A549 (cell line): ENCODE measurements at regions not wholly inside any gene's neighbourhood (a gene's known extent, or its start where the extent isn't known, plus 50 kb on each side); places are given as distances from the start of the nearest gene placed in this dataset.

Source experiments
- ATAC-seq, 2 experiments: fragments of 200-7000 bp in 1 of 2; fragments of >200 bp in 1 of 2; cut with Nextera tagmentation in 1 of 2; cut with Tn5 transposase in 1 of 2; 3 replicates each; pipeline versions ENCODE4 v1.8.0 to v1.9.1; 2018 to 2020; ENCODE audit warnings: mild to moderate bottlenecking in 1 of 2, moderate library complexity in 1 of 2
- CTCF ChIA-PET: fragments of 300-600 bp; sonication (Branson Sonifier 250); formaldehyde crosslinking; extraction: SDS; loops from one replicate; lab custom pipeline; 2021; ENCODE audit warnings: antibody characterized with exemption, inconsistent platforms; lab: Yijun Ruan, JAX
- POLR2A ChIA-PET: fragments of 350-600 bp; formaldehyde crosslinking; extraction: SDS; loops from one replicate; lab custom pipeline; 2021; ENCODE audit warnings: antibody characterized with exemption, inconsistent platforms; lab: Yijun Ruan, JAX
- DNase-seq, 2 experiments: peaks; one replicate each; pipeline versions ENCODE4 v3.0.0 to v3.0.0-alpha.2; 2011 to 2016; ENCODE audit warnings: low read depth in 1 of 2, low spot score in 1 of 2
- FAIRE-seq: peaks from 2 replicates; lab custom pipeline; 2011; peaks lifted over from hg19 to GRCh38; lab: Jason Lieb, UNC
- H3K27ac ChIP-seq, 2 experiments: fragments of >200 bp; sonication (Bioruptor Twin); formaldehyde crosslinking; 3 replicates each; pipeline ENCODE4 v1.5.1; 2016 to 2017
- H3K4me1 ChIP-seq: fragments of >200 bp; sonication (Bioruptor Twin); formaldehyde crosslinking; 3 replicates; pipeline ENCODE4 v1.6.1; 2016
- H3K4me2 ChIP-seq: fragments of >200 bp; sonication (Bioruptor Twin); formaldehyde crosslinking; 3 replicates; pipeline ENCODE4 v1.6.1; 2016
- H3K4me3 ChIP-seq: fragments of >200 bp; sonication (Bioruptor Twin); formaldehyde crosslinking; 3 replicates; pipeline ENCODE4 v1.5.1; 2016
- H3K9me3 ChIP-seq: fragments of >200 bp; sonication (Bioruptor Twin); formaldehyde crosslinking; 3 replicates; pipeline ENCODE4 v1.6.1; 2016
- ATOH8 ChIP-seq: fragments of 250-450 bp; sonication (Bioruptor Pico); IDR thresholded peaks from 2 replicates; pipeline ENCODE4 v1.5.0; 2020; ENCODE audit warnings: low read depth, mild to moderate bottlenecking, moderate library complexity
- EHMT2 ChIP-seq: fragments of 200-600 bp; sonication (generic); IDR thresholded peaks from 2 replicates; pipeline ENCODE4 v1.6.1; 2016; ENCODE audit warnings: antibody characterized with exemption, low read depth, mild to moderate bottlenecking, moderate library complexity
- ESRRA ChIP-seq: fragments of 150-350 bp; IDR thresholded peaks from 2 replicates; pipeline ENCODE4 v1.6.1; 2014; ENCODE audit warnings: mild to moderate bottlenecking, low read length, borderline replicate concordance
- FOXS1 ChIP-seq: fragments of 250-450 bp; sonication (Bioruptor Pico); IDR thresholded peaks from 2 replicates; pipeline ENCODE4 v1.5.0; 2020; ENCODE audit warnings: mild to moderate bottlenecking, moderate library complexity
- HDAC2 ChIP-seq: fragments of 200-600 bp; sonication (generic); IDR thresholded peaks from 2 replicates; pipeline ENCODE4 v1.6.1; 2016
- NR3C1 ChIP-seq: fragments of >200 bp; sonication (Bioruptor Twin); formaldehyde crosslinking; IDR thresholded peaks from 3 replicates; pipeline ENCODE4 v1.6.1; 2017
- RCOR1 ChIP-seq: fragments of 150-350 bp; IDR thresholded peaks from 2 replicates; pipeline ENCODE4 v1.6.1; 2014; ENCODE audit warnings: antibody characterized with exemption, low read length, low read depth
- RFX5 ChIP-seq: fragments of 450-650 bp; IDR thresholded peaks from 2 replicates; pipeline ENCODE4 v1.7.1; 2014; ENCODE audit warnings: antibody characterized with exemption, mild to moderate bottlenecking, moderate library complexity
- SMC3 ChIP-seq: fragments of >200 bp; sonication (Bioruptor Twin); formaldehyde crosslinking; IDR thresholded peaks from 3 replicates; pipeline ENCODE4 v1.6.1; 2018; ENCODE audit warnings: inconsistent platforms
- SREBF2 ChIP-seq: fragments of 450-650 bp; IDR thresholded peaks from 2 replicates; pipeline ENCODE4 v1.6.1; 2014; ENCODE audit warnings: mild to moderate bottlenecking, moderate library complexity
- TFCP2L1 ChIP-seq: fragments of 250-450 bp; sonication (Bioruptor Pico); IDR thresholded peaks from 2 replicates; pipeline ENCODE4 v1.5.0; 2021; ENCODE audit warnings: mild to moderate bottlenecking
- TP53 ChIP-seq: fragments of 250-450 bp; sonication (Bioruptor Pico); IDR thresholded peaks from 2 replicates; pipeline ENCODE4 v1.5.0; 2021; ENCODE audit warnings: mild to moderate bottlenecking, moderate library complexity
- WGBS: methylation state at CpG from one replicate; pipeline ENCODE4 v1.1.6; 2017; ENCODE audit errors: missing lambda C conversion rate; 5-methylcytosine and 5-hydroxymethylcytosine counted together
- TF ChIP-seq, protein P1 (sequence below): IDR thresholded peaks from 2 replicates; pipeline ENCODE4 v1.6.1; 2012
- TF ChIP-seq, protein P2 (sequence below): fragments of 200-600 bp; sonication (generic); IDR thresholded peaks from 2 replicates; pipeline ENCODE4 v1.6.1; 2016; ENCODE audit warnings: antibody characterized with exemption, mild to moderate bottlenecking, moderate library complexity

GRCh38 chr22:49049691-49050090 is 778.0 kb downstream of the BRD1 start:
- ChIA-PET POLR2A (no interaction called here), CTCF (no interaction called here)
- Histone ChIP-seq H3K27ac (no peak overlapping the region), H3K9me3 (no peaks in the 10 kb centered on the region), H3K4me1 (no peaks in the 10 kb centered on the region), H3K4me2 (no peak overlapping the region), H3K4me3 (no peak overlapping the region)
- FAIRE-seq: no peak
- no peak for TF ChIP-seq NR3C1
- no peak for ATAC-seq
- DNase-seq: no peak
- WGBS: 47% methylated on average over 12 of the region's 12 CpGs

DNA sequence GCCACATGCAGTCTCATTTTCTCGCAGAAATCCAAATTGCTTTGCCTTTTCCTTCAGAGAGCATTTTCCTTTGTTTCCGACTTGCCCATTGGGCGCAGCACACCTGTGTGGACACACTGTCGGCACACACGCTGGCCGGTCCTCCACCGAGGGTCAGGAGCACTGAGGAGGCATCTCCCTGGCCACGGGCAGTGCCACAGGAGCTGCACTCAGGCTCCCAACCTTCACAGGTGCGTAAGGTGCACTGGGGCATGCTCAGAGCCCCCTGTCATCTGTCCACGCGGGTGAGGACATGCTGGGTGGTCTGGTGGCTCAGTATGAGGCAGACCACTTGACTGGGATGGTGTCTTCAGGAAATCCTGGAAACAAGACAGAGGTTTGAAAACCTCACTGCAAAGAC is 779.1 kb downstream of the BRD1 start:
- TF ChIP-seq ATOH8 (no peak), SMC3 (no peak), EHMT2 (no peak), SREBF2 (no peak)
- TF ChIP-seq, protein P1, sequence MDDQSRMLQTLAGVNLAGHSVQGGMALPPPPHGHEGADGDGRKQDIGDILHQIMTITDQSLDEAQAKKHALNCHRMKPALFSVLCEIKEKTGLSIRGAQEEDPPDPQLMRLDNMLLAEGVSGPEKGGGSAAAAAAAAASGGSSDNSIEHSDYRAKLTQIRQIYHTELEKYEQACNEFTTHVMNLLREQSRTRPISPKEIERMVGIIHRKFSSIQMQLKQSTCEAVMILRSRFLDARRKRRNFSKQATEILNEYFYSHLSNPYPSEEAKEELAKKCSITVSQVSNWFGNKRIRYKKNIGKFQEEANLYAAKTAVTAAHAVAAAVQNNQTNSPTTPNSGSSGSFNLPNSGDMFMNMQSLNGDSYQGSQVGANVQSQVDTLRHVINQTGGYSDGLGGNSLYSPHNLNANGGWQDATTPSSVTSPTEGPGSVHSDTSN: no peak
- TF ChIP-seq, all 56 proteins: peak for 0
- ATAC-seq (no peak), DNase-seq (no peak), FAIRE-seq (no peak)
- Histone ChIP-seq H3K4me2 (no peak overlapping the region), H3K4me3 (no peak overlapping the region), H3K9me3 (no peaks in the 10 kb centered on the region), H3K27ac (no peak overlapping the region), H3K4me1 (no peaks in the 10 kb centered on the region)
- ChIA-PET CTCF (interaction anchor here (6.6 kb wide), 1 partner anchor 256 kb away, joined by 98 read pairs; no protein-coding TSS in a partner anchor), POLR2A (no interaction called here)
- 13% methylated on average over 6 of the region's 11 CpGs for WGBS

DNA sequence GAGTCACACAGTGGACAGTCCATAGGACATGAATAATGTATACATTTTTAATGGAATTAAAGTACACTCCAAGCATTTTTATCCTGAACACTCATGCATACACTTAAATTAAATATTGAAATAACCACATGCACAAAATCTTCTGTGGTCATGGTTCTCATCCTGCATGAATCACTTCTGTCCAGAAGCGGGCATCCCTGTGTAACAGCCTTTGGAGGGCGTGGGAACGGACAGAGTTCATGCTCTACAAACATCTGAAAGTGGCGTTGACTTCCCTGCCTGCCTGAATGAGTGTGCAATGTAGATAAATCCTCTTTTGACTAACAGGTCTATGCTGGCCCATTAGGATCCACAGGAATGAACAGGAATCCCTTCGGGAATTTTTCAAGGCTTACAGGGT is 780.2 kb downstream of the BRD1 start:
- Histone ChIP-seq H3K4me1 (no peaks in the 10 kb centered on the region), H3K4me2 (no peak overlapping the region), H3K9me3 (no peaks in the 10 kb centered on the region), H3K27ac (no peak overlapping the region), H3K4me3 (no peak overlapping the region)
- ChIA-PET POLR2A (no interaction called here), CTCF (interaction anchor here (0.7 to 6.6 kb wide), 8 partner anchors 9 to 585 kb away, joined by 3 to 98 read pairs (median 6); no protein-coding TSS in a partner anchor)
- no peak for TF ChIP-seq EHMT2
- no peak for TF ChIP-seq RCOR1
- TF ChIP-seq, protein P2, sequence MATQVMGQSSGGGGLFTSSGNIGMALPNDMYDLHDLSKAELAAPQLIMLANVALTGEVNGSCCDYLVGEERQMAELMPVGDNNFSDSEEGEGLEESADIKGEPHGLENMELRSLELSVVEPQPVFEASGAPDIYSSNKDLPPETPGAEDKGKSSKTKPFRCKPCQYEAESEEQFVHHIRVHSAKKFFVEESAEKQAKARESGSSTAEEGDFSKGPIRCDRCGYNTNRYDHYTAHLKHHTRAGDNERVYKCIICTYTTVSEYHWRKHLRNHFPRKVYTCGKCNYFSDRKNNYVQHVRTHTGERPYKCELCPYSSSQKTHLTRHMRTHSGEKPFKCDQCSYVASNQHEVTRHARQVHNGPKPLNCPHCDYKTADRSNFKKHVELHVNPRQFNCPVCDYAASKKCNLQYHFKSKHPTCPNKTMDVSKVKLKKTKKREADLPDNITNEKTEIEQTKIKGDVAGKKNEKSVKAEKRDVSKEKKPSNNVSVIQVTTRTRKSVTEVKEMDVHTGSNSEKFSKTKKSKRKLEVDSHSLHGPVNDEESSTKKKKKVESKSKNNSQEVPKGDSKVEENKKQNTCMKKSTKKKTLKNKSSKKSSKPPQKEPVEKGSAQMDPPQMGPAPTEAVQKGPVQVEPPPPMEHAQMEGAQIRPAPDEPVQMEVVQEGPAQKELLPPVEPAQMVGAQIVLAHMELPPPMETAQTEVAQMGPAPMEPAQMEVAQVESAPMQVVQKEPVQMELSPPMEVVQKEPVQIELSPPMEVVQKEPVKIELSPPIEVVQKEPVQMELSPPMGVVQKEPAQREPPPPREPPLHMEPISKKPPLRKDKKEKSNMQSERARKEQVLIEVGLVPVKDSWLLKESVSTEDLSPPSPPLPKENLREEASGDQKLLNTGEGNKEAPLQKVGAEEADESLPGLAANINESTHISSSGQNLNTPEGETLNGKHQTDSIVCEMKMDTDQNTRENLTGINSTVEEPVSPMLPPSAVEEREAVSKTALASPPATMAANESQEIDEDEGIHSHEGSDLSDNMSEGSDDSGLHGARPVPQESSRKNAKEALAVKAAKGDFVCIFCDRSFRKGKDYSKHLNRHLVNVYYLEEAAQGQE: no peak
- no peak for TF ChIP-seq ESRRA
- no peak for TF ChIP-seq TP53 (CRISPR knock-in tag)
- no peak for TF ChIP-seq HDAC2
- no peak for TF ChIP-seq FOXS1 (CRISPR knock-in tag)
- TF ChIP-seq TFCP2L1 (CRISPR knock-in tag): no peak
- no peak for TF ChIP-seq SREBF2
- no peak for TF ChIP-seq RFX5
- WGBS: 13% methylated on average over 5 of the region's 5 CpGs
- FAIRE-seq (no peak), ATAC-seq (no peak), DNase-seq (peak in 1 of 2 experiments; percentile 7)
